Gastrocnemius medialis (tissue), 4 donors: ENCODE measurements at regions not wholly inside any gene's neighbourhood (a gene's known extent, or its start where the extent isn't known, plus 50 kb on each side); places are given as distances from the start of the nearest gene placed in this dataset.

ENCODE experiments used
- ATAC-seq, 2 donors: fragments of 150-250 bp; one replicate each; pipeline ENCODE4 v1.9.1; 2016
- DNase-seq, 2 donors: peaks; one replicate each; pipeline ENCODE4 v3.0.0-alpha.2; 2019
- H3K27ac ChIP-seq, 4 donors: fragments of 200-600 bp; sonication (generic); 1 replicate in 1 of 4; 2 replicates in 3 of 4; pipeline ENCODE4 v1.5.1; 2016 to 2018; ENCODE audit warnings: mild to moderate bottlenecking in 2 of 4, moderate library complexity in 1 of 4
- H3K27me3 ChIP-seq, 3 donors: fragments of 200-600 bp; sonication (generic) in 2 of 3; 1 replicate in 1 of 3; 2 replicates in 2 of 3; pipeline versions ENCODE4 v1.5.1 to v1.6.0; 2016 to 2019; ENCODE audit warnings: mild to moderate bottlenecking in 1 of 3, moderate library complexity in 1 of 3
- H3K36me3 ChIP-seq, 2 donors: fragments of 200-600 bp; sonication (generic) in 1 of 2; one replicate each; pipeline ENCODE4 v1.5.1; 2017 to 2018
- H3K4me1 ChIP-seq, 2 donors: fragments of 200-600 bp; sonication (generic) in 1 of 2; one replicate each; pipeline ENCODE4 v1.5.1; 2016 to 2017; ENCODE audit warnings: mild to moderate bottlenecking in 2 of 2
- H3K4me3 ChIP-seq, 4 donors: fragments of 200-600 bp; sonication (generic) in 3 of 4; 1 replicate in 1 of 4; 2 replicates in 3 of 4; pipeline ENCODE4 v1.5.1; 2016 to 2019; ENCODE audit warnings: mild to moderate bottlenecking in 2 of 4
- H3K9me3 ChIP-seq, 3 donors: fragments of 200-600 bp; sonication (generic) in 2 of 3; 1 replicate in 1 of 3; 2 replicates in 2 of 3; pipeline ENCODE4 v1.5.1; 2016 to 2019
- POLR2A ChIP-seq, 2 donors: fragments of 450-650 bp; IDR thresholded peaks; one replicate each; pipeline ENCODE4 v1.6.1; 2017; ENCODE audit warnings: antibody characterized with exemption in 2 of 2, mild to moderate bottlenecking in 2 of 2, moderate library complexity in 2 of 2
- in situ Hi-C, 4 donors: fragments of 200-750 bp; cut with MboI; loops; one replicate each; pipeline versions ENCODE4 v1.15.0 to v1.8.0; 2017; ENCODE audit warnings: low sequenced_read_pairs in 4 of 4
- intact Hi-C: fragments of 100-400 bp; cut with DNase I; formaldehyde crosslinking; loops from one replicate; pipeline ENCODE4 v1.15.1; 2023; ENCODE audit warnings: low total_unique reads
- TF ChIP-seq, protein P1 (sequence below), 5 experiments: fragments of 450-650 bp in 3 of 5; fragments of 200-600 bp in 2 of 5; sonication (generic) in 2 of 5; IDR thresholded peaks in 4 of 5; conservative IDR thresholded peaks in 1 of 5; 1 replicate in 4 of 5; 2 replicates in 1 of 5; pipeline ENCODE4 v1.5.1; 2016 to 2019; ENCODE audit warnings: antibody characterized with exemption in 5 of 5, mild to moderate bottlenecking in 3 of 5, moderate library complexity in 3 of 5

DNA sequence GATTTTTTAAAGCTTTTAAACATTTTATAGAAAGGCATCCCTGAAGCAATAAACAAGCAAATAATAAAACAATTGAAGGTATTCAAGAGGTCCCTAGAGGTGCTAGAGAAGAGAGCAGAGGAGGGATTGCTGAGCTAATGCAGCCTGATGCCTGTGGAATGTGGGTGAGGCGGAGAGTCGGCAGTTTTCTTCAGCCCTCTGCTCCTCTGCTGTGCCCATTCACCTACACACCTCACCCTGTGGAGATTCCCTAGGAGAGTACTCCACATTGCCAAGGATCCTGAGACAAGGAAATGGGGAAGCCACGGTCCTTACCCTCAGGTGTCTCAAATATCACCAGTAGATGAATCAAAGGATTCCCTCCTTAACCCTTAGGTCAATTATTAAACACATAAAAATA is 199.8 kb upstream of the POU3F2 start:
- Histone ChIP-seq H3K9me3 (no peaks in the 10 kb centered on the region), H3K27ac (no peak overlapping the region), H3K36me3 (no peaks in the 10 kb centered on the region), H3K4me1 (no peaks in the 10 kb centered on the region), H3K27me3 (no peaks in the 10 kb centered on the region), H3K4me3 (no peak overlapping the region)
- in situ Hi-C loops = no loop called here
- ATAC-seq (no peak), DNase-seq (no peak)
- TF ChIP-seq, protein P1, sequence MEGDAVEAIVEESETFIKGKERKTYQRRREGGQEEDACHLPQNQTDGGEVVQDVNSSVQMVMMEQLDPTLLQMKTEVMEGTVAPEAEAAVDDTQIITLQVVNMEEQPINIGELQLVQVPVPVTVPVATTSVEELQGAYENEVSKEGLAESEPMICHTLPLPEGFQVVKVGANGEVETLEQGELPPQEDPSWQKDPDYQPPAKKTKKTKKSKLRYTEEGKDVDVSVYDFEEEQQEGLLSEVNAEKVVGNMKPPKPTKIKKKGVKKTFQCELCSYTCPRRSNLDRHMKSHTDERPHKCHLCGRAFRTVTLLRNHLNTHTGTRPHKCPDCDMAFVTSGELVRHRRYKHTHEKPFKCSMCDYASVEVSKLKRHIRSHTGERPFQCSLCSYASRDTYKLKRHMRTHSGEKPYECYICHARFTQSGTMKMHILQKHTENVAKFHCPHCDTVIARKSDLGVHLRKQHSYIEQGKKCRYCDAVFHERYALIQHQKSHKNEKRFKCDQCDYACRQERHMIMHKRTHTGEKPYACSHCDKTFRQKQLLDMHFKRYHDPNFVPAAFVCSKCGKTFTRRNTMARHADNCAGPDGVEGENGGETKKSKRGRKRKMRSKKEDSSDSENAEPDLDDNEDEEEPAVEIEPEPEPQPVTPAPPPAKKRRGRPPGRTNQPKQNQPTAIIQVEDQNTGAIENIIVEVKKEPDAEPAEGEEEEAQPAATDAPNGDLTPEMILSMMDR (IDR thresholded peaks at IDR 0.05 in 4 of 5, conservative IDR thresholded peaks at IDR 0.05 in 1 of 5) = no peak
- TF ChIP-seq POLR2A (IDR thresholded peaks at IDR 0.05) = no peak
- intact Hi-C loops = no loop called here

DNA sequence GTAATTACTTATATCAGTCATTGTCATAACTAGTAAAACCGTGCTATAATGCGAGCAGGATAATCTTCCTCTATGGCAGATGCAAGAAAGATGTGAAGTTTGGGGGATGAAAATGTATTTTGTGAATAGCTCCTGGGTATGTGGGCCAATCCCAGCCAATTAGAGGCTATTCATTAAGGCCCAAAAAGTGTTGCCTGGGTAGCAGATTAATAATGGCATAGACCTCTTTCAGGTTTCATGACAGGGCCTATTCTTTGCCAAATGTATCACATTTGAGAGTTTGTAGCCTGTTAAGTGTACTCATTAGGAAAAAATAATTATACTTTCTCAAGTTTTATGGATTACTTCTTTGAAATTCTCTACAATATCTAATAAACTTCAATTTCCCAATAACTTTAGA is 199.2 kb upstream of the POU3F2 start:
- TF ChIP-seq POLR2A (IDR thresholded peaks at IDR 0.05) = no peak
- TF ChIP-seq, protein P1 (IDR thresholded peaks at IDR 0.05 in 4 of 5, conservative IDR thresholded peaks at IDR 0.05 in 1 of 5) = no peak
- no peak overlapping the region for H3K4me3 ChIP-seq
- H3K27ac ChIP-seq = no peak overlapping the region
- intact Hi-C loops = no loop called here
- no peaks in the 10 kb centered on the region for H3K36me3 ChIP-seq
- in situ Hi-C loops = no loop called here
- no peaks in the 10 kb centered on the region for H3K4me1 ChIP-seq
- DNase-seq (no peak), ATAC-seq (no peak)
- no peaks in the 10 kb centered on the region for H3K27me3 ChIP-seq
- no peaks in the 10 kb centered on the region for H3K9me3 ChIP-seq

DNA sequence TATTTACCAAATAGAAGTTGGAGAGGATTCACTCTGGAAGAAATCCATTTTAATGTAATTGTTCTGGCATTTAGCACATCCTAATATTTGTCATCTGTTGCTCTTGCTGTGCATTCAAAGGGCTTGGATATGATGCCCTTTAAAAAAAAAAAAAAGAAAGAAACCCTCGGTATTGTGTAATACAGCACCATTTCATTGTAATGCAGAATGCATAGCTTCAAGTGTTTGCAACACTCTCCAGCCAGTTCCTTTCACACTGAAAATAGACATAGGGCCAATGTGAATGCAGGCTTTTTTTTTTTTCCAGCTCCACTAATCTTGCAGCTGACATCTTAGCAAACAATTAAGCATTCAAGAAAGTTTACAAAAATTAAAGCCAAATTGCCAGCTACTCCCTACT is 197.4 kb upstream of the POU3F2 start:
- intact Hi-C loops = no loop called here

DNA sequence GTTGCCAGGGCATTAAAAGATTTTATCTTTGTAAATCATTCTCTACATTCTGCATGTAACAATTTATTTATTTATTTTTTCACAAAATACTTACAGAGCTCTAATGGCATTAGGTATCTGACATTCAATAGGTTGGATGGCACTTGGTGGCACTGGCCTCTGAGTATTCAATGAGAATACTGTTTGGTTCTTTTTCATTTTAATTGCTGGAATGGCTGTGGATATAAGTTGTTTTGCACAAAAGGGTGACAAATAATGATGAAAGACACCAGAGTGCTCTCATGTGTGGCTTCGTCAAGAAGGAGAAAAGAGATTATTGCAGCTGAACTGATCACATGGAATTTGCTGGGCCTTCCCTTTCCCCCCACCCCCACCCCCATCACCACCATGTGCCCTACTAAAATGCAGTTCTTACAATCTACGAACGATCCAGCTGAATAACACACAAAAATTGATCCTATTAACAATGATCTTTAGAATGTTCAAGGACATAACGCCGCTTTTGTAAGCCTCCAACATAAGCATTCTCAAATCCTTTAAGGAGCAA is 195.2 kb upstream of the POU3F2 start:
- in situ Hi-C loops = no loop called here
- TF ChIP-seq, protein P1 (IDR thresholded peaks at IDR 0.05 in 4 of 5, conservative IDR thresholded peaks at IDR 0.05 in 1 of 5) = no peak
- no peak for TF ChIP-seq POLR2A (IDR thresholded peaks at IDR 0.05)
- no peak for DNase-seq
- intact Hi-C loops = no loop called here
- H3K9me3 ChIP-seq = no peaks in the 10 kb centered on the region
- no peak overlapping the region for H3K27ac ChIP-seq
- H3K27me3 ChIP-seq = no peaks in the 10 kb centered on the region
- H3K4me3 ChIP-seq = no peak overlapping the region
- no peaks in the 10 kb centered on the region for H3K36me3 ChIP-seq
- no peak for ATAC-seq
- H3K4me1 ChIP-seq = no peaks in the 10 kb centered on the region

More for the DNA sequence above, 197.4 kb upstream of the POU3F2 start:
- in situ Hi-C loops = no loop called here
- no peaks in the 10 kb centered on the region for H3K4me1 ChIP-seq
- H3K27me3 ChIP-seq = no peaks in the 10 kb centered on the region
- no peaks in the 10 kb centered on the region for H3K36me3 ChIP-seq
- H3K9me3 ChIP-seq = no peaks in the 10 kb centered on the region
- H3K27ac ChIP-seq = no peak overlapping the region
- ATAC-seq (no peak), DNase-seq (no peak)
- TF ChIP-seq, protein P1 (IDR thresholded peaks at IDR 0.05 in 4 of 5, conservative IDR thresholded peaks at IDR 0.05 in 1 of 5) = no peak
- no peak for TF ChIP-seq POLR2A (IDR thresholded peaks at IDR 0.05)
- no peak overlapping the region for H3K4me3 ChIP-seq

DNA sequence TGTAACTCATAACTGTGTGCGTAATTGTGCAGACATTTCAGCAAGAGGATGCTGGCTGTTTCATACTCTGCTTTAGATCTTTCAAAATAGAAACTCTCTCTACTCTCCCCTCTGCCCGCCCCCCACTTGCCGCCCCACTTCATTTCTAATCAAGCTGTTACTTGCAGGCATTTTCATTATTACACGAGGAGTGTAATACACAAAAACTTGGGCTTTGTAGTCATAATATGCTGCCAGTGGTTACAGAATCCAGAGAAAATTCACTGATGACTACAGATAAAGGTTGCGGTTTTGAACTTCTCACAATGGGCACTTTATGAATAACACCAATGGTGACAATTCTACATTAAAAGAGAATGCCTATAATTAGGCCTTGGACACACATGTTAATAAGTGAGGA is 194.0 kb upstream of the POU3F2 start:
- DNase-seq (no peak), ATAC-seq (no peak)
- Histone ChIP-seq H3K9me3 (no peaks in the 10 kb centered on the region), H3K36me3 (no peaks in the 10 kb centered on the region), H3K27ac (no peak overlapping the region), H3K4me3 (no peak overlapping the region), H3K27me3 (no peaks in the 10 kb centered on the region), H3K4me1 (no peaks in the 10 kb centered on the region)
- in situ Hi-C loops (no loop called here), intact Hi-C loops (no loop called here)
- TF ChIP-seq, protein P1 (IDR thresholded peaks at IDR 0.05 in 4 of 5, conservative IDR thresholded peaks at IDR 0.05 in 1 of 5) = no peak
- TF ChIP-seq POLR2A (IDR thresholded peaks at IDR 0.05) = no peak
